ENCODE measurements at regions not wholly inside any gene's neighbourhood (a gene's known extent, or its start where the extent isn't known, plus 50 kb on each side); places are given as distances from the start of the nearest gene placed in this dataset.

GRCh38 chr11:134742956-134743819, 331.1 kb upstream of the B3GAT1 start (continued):
- TF ChIP-seq SIX1 (CRISPR knock-in tag; IDR thresholded peaks at IDR 0.05; ENCODE audit: borderline replicate concordance): peak; percentile 70; the same call in 1 of the 2 replicates
- TF ChIP-seq ZBTB20 (CRISPR knock-in tag; IDR thresholded peaks at IDR 0.05; ENCODE audit: borderline replicate concordance, low read depth): peak; percentile 20; the same call in 1 of the 2 replicates
- no peak for TF ChIP-seq ZNF484 (CRISPR knock-in tag; IDR thresholded peaks at IDR 0.05; ENCODE audit: borderline replicate concordance, low read depth)
- TF ChIP-seq POLR2AphosphoS2 (IDR thresholded peaks at IDR 0.05; ENCODE audit: low read depth, low read length): no peak
- no peak for TF ChIP-seq ELK4 (CRISPR knock-in tag; IDR thresholded peaks at IDR 0.05; ENCODE audit: borderline replicate concordance)
- no peak for TF ChIP-seq ZFY (CRISPR knock-in tag; IDR thresholded peaks at IDR 0.05)
- TF ChIP-seq SMARCE1 (IDR thresholded peaks at IDR 0.05; ENCODE audit: borderline replicate concordance): no peak
- TF ChIP-seq XRCC5 (optimal IDR thresholded peaks at IDR 0.05; ENCODE audit: low read length): no peak
- TF ChIP-seq ZNF225 (CRISPR knock-in tag; IDR thresholded peaks at IDR 0.05): peak; percentile 49; the same call in 1 of the 2 replicates
- TF ChIP-seq SSRP1 (CRISPR knock-in tag; IDR thresholded peaks at IDR 0.05): no peak
- no peak for TF ChIP-seq TBP (CRISPR knock-in tag; IDR thresholded peaks at IDR 0.05)
- no peak for TF ChIP-seq ATF3 (CRISPR knock-in tag; IDR thresholded peaks at IDR 0.05)
- no peak for TF ChIP-seq TIGD3 (CRISPR knock-in tag; IDR thresholded peaks at IDR 0.05; ENCODE audit: borderline replicate concordance)
- TF ChIP-seq LCORL (IDR thresholded peaks at IDR 0.05): no peak
- no peak for TF ChIP-seq LCORL (CRISPR knock-in tag; IDR thresholded peaks at IDR 0.05)
